CD4-positive, alpha-beta T cell treated with Interleukin-2 at 100 ng/mL for 4 hours (primary cell): ENCODE measurements at regions not wholly inside any gene's neighbourhood (a gene's known extent, or its start where the extent isn't known, plus 50 kb on each side); places are given as distances from the start of the nearest gene placed in this dataset.
"Not testable (repeated sequence)": the region's sequence is repeated elsewhere in the genome, so short reads cannot be mapped to it uniquely, and the experiment has no call there.

Source experiments
- DNase-seq: peaks from one replicate; pipeline ENCODE4 v3.0.0-alpha.2; 2020; ENCODE audit warnings: low spot score

GRCh38 chr1:83511146-83511726 is 487.7 kb downstream of the TTLL7 start:
- no peak for DNase-seq

GRCh38 chr1:83509301-83509781 is 489.6 kb downstream of the TTLL7 start:
- no peak for DNase-seq

- DNase-seq: peak; percentile 75
These were observed 490.3 kb downstream of the TTLL7 start for GRCh38 chr1:83508485-83509151.

DNA sequence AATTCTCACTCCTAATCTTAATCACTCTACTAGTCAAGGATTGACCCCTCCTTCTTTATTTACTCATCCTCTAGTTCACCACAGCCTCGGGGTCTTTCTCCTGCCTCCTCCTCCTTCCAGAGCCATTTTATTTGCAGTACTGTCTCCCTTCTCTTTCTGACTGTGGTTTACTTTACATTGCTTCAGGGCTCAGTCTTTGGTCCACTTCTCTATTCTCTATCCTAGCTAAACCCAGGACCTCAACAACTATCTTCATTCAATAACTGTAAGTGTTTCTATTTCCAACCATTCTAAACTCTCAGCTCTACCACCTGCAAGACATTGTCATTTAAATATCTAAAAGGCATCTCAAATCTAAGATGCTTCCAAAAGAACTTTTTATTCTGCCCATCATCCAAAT is 493.8 kb downstream of the TTLL7 start:
- no peak for DNase-seq

DNA sequence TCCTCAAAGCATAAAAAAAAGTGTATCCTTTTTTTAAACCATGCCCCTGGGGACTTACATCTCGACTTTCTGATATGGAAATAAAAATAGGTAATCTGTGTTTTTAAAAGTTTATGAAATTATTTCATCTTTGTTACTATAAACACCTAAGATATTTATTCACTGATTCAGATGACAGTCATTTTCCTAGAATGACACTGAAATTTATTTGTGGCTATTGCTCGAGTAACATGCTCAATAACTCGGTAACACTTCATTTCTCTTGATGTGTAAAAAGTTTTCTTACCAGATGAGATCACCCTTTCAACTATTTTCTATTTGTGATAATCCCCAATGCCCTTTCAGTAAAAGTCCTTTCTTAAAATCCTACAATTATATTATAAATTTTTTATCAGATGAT is 495.8 kb downstream of the TTLL7 start:
- DNase-seq: no peak

DNA sequence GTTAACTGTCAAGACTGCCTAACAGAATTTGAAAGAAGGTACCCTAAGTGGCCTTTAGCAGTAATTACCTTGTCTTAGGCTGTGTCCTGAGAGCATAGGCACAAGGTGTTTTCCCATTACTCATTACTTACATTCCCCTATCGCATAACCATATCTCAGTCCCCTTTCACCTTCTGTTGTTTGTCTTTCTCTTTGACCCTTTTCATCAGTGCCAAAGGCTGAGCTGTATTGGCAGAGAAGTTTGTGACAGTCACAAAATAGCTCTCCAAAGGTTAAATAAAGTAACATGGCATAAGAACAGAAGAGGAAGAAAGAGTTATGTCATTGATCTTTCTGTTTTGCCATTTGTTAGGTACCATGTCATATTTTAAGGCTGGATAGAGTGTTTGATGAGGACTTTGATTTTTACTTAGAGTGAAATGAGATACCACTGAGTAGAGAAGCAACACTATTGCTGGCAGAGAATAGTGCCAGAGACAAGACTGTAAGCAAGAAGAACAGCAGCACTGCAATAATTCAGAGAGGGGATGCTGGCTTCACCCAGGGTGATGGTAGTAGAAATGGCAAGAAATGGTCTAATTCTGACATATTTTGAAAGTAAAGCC is 497.8 kb downstream of the TTLL7 start:
- peak; percentile 12 for DNase-seq

DNA sequence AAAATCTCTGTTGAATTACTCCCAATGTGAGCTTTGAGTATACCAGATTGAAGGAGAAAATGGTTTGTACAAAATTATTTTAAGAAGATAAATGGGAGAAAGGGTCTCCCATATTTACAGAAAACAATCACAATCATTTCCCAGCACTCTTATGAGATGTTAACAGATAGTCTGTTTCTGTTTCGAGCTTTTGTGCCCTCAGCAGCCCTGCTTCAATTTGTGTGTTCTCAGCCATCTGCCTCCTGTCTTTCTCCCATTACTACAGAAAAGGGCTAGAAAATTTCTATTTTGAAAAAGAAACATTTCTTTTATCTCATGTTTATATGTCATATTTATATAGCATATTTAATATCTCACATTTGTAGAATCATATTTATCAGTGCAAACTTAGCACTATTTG is 498.4 kb downstream of the TTLL7 start:
- DNase-seq: no peak

DNA sequence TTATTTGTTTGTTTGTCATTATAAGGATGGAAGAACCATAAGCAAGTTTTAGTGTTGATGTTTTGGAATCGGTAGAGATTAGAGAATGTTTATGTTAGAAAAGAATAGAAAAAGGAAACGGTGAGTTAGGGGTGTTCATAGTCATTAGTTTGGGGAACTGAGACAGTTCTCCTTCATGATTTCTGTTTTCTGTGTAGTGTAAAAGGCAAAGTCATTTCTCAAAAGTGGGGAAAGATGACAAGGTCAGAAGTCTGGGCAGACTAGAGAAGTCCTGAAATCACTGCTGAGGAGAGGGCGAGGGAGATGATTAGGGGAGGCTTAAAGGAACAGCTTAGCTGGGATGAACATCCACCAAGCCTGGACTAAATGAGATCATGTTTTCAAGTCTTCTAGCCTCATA is 498.9 kb downstream of the TTLL7 start:
- DNase-seq: no peak

- DNase-seq: no peak
These were observed 501.4 kb downstream of the TTLL7 start for GRCh38 chr1:83497563-83497962.

DNA sequence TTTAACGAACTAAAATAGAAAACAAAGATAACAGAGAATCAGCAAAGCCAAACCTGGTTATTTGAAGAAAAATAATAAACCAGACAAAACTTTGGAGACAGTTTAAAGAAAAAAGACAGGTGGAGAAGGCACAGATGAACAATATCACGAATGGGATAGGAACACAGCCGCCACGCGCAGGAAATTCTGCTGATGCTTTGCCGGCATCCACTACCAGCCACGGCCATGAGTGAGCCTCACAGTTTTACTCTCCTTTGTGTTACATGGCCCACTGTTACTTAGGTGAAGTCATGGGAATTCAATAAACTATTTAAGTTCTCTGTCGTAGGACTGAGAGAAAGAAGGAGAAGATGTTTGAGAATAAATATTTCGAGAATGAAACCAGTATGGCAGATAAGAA is 503.4 kb downstream of the TTLL7 start:
- DNase-seq: no peak

DNA sequence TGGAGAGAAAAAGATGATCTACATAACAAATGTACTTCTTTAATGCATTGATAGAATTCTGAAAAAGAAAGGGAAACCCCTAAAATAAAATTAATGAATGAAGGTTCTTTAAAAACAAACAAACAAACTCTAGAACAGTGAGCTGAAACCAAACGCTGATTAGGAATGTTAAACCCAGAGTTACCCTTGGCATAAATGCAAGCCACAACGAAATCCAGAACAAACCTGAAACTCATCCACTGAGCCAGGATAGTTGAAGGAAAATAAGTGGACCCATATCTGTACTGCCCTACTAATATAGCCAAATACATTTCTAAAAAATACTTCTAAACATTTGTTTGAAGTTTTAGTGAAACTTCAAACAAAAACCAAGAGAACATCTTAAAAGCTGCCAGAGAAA is 505.3 kb downstream of the TTLL7 start:
- DNase-seq: no peak

GRCh38 chr1:83491930-83492329 is 507.0 kb downstream of the TTLL7 start:
- no peak for DNase-seq

DNA sequence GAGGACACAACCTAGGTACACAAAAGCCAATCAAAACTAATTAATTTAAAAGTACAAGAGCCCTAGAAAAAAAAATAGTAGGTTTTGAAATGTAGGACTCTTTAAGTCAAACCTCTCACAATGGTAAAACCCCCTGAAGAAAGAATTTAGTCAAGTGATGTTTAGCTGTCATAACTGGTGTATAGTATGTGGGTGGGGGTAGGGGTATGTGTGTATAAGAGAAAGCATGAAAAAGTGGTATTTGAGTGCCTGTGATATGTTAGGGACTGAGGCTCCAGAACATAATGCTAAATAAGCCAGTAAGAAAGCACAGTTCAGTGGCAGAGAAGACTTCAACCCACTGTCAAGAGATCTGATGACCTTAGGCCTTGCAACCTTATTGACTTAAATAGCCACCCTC is 507.9 kb downstream of the TTLL7 start:
- DNase-seq: no peak

DNA sequence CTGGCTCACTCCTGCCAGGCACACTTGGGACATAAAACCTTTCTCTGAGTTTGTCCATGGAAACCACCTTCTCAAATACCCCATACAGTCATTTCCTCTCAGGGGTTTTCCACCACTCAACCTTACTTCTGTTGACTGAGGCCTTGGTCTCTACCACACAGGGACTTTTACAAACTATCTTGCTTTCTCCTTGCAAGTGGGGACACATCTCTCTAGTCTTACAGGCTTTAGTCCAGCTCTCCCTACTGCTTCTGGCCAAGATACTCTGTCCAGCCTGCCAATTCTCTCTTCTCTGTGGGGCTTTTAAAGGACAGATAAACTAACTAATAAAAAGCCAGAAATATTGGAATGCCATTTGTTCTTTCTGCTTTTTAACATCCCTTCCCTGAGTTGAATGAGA is 510.8 kb downstream of the TTLL7 start:
- DNase-seq: peak; percentile 12

DNA sequence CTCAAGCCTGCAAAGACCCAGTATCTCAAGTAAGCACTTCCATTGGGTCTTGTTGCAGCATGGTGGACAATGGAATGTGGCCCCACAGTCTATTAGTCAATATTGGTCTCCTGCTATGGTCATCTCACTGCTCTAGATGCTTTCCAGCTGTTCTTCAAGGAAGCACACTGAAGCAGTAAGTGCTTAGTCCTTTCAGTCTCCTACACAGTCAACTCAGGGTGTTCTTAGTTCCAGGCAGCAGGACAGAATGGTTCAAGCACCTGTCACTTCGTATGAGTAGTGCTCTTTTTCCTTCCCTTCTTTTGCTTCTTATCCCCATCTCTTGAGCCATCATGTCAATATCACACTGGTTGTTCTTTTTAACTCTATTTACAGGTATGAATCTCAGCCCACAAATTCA is 511.5 kb downstream of the TTLL7 start:
- not testable (repeated sequence) for DNase-seq

GRCh38 chr1:83485314-83486019 is 513.5 kb downstream of the TTLL7 start:
- not testable (repeated sequence) for DNase-seq

- DNase-seq: not testable (repeated sequence)
These were observed 517.6 kb downstream of the TTLL7 start for GRCh38 chr1:83481284-83481683.

GRCh38 chr1:83479591-83480239 is 519.2 kb downstream of the TTLL7 start:
- DNase-seq: not testable (repeated sequence)

DNA sequence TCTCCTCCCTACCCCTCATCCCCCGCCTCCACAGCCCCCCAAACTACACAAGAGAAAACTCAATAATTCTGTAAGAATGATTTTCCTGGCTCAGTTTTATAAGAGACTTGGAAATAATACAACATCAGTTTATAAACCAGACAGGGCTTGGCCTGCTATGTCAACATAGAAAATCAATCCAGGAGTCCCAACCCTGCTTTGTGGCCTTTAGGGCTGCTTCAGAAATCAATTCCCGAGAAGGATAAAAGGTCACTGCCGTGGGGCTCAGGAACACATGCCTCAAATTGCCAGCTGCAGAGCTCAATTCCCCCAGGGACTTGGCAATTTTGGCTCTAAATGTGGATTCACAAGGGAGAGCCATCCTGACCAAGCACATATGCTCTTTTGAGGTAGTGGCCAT is 520.8 kb downstream of the TTLL7 start:
- DNase-seq: not testable (repeated sequence)

DNA sequence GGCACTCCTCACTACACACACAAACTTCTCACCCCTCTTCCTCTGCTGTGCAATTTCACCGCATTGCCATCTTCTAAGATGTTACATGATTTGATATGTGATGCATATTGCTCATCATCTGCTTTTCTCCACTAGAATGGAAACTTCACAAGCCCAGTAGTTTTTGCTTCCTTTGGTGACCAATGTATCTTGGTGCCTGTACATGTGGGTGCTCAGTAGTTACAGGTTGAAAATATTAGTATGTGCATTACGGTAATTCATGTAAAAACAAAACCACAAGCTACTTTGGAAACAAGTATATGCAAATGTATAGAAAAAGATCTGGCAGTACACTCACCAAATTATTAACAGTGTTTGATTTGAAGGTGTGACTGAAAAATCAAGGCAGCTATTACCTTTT is 522.4 kb downstream of the TTLL7 start:
- DNase-seq: not testable (repeated sequence)

DNA sequence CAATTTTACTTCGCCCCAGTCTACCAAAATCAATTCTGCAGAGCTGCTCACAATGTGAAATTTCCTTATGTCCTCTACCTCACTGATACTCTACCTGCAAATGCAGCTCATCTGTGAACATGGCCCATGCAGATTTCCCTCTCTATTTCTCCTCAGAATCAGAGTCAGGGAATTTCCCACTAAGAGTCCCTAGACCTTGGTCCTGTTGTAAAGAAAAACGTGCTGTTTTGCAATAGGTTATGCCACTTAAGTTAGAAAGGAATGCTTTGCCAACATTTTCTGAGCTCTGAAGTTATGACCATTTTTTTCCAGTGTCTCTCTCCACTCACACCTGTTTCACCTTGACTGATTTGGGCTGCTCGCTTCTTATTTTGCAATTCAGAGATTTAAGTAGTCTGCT is 524.0 kb downstream of the TTLL7 start:
- DNase-seq: not testable (repeated sequence)

- not testable (repeated sequence) for DNase-seq
These were observed 524.9 kb downstream of the TTLL7 start for GRCh38 chr1:83473986-83474385.
